ENCODE measurements at regions not wholly inside any gene's neighbourhood (a gene's known extent, or its start where the extent isn't known, plus 50 kb on each side); places are given as distances from the start of the nearest gene placed in this dataset.

DNA sequence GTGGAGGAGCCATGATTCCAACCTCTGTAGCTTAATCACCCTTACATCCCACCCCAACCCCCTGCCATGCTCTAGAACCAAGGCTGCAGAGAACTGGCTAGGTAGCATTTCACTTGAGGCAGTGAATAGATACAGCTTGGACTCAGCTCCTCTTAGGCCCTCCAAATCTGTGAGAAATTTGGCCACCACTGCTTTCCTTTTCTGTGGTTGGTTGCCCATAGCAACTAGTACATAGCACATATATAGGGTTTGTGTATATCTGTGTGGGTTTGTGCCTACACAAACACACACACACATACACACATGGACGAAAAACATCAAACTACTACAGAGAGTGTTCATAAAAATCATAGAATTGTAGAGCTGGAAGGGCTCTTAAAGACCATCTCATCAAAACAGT, 52.0 kb upstream of the CCDC160 start:
- TF ChIP-seq, protein P1, sequence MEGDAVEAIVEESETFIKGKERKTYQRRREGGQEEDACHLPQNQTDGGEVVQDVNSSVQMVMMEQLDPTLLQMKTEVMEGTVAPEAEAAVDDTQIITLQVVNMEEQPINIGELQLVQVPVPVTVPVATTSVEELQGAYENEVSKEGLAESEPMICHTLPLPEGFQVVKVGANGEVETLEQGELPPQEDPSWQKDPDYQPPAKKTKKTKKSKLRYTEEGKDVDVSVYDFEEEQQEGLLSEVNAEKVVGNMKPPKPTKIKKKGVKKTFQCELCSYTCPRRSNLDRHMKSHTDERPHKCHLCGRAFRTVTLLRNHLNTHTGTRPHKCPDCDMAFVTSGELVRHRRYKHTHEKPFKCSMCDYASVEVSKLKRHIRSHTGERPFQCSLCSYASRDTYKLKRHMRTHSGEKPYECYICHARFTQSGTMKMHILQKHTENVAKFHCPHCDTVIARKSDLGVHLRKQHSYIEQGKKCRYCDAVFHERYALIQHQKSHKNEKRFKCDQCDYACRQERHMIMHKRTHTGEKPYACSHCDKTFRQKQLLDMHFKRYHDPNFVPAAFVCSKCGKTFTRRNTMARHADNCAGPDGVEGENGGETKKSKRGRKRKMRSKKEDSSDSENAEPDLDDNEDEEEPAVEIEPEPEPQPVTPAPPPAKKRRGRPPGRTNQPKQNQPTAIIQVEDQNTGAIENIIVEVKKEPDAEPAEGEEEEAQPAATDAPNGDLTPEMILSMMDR (IDR thresholded peaks at IDR 0.05; ENCODE audit: low read depth, low read length, missing control alignments): no peak
- no peak for DNase-seq (ENCODE audit: low read depth)
- H3K4me3 ChIP-seq (ENCODE audit: low read depth, low read length): no peak overlapping the region

DNA sequence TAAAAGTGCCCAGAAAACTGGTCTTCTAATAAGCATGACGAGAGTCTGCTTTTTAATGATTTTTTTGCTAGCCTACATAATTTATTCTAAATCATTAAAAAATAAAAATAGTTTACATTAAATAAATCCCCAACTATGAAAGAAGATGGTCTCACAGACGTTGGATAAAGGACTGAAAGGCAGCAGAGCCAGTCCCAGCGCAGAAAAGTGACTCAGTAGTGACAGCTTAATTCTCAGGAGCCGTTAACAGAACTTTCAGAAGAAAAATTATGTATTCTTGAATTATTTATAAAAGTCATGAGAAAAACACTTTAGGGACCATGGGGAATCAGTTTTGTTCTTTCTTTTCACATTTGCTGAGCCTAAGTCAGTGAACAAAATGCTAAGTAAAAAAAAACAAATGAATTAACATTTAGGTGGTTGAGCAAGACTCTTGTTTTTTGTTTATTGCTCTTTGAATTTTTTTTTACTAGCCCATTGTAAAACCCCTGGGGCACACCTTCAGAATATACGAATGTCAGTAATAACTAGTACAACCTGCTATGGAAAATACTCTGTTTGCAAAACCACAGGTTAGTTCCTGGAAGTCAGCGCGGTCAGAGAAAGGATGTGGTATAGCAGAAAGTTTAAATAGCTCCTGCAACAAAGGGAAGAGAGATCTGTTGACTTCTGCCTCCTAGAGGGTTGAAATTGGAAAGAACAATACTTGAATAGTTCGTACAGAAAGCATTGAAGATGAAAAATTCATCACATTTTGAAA, 50.4 kb upstream of the CCDC160 start:
- H3K4me3 ChIP-seq (ENCODE audit: low read depth, low read length): no peak overlapping the region
- no peak for DNase-seq (ENCODE audit: low read depth)

More for the DNA sequence above, 50.4 kb upstream of the CCDC160 start:
- TF ChIP-seq, protein P1 (IDR thresholded peaks at IDR 0.05; ENCODE audit: low read depth, low read length, missing control alignments): no peak

All from GM12864 (cell line).